ENCODE measurements at regions not wholly inside any gene's neighbourhood (a gene's known extent, or its start where the extent isn't known, plus 50 kb on each side); places are given as distances from the start of the nearest gene placed in this dataset.

DNA sequence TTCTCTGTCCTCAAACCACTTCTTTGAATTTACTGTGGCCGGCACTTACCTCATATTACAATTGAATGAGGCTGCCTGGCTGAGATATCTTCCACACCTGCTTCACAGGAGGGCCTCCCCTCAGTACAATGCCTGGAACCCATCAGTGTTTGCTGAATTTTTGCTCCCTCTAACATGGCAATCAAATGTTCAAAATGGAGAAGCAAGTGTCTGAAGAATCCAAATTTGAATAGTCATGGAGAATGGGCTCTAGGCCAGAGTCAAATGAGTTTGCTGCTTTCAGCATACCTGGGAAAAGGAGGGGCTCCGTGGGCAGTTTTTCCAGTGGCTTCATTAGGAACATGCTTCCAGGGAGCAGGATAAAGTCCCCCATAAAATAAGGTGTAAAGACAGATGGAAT, 564.8 kb downstream of the UTRN start:
- no peak overlapping the region for H3K27ac ChIP-seq
- TF ChIP-seq, protein P1, sequence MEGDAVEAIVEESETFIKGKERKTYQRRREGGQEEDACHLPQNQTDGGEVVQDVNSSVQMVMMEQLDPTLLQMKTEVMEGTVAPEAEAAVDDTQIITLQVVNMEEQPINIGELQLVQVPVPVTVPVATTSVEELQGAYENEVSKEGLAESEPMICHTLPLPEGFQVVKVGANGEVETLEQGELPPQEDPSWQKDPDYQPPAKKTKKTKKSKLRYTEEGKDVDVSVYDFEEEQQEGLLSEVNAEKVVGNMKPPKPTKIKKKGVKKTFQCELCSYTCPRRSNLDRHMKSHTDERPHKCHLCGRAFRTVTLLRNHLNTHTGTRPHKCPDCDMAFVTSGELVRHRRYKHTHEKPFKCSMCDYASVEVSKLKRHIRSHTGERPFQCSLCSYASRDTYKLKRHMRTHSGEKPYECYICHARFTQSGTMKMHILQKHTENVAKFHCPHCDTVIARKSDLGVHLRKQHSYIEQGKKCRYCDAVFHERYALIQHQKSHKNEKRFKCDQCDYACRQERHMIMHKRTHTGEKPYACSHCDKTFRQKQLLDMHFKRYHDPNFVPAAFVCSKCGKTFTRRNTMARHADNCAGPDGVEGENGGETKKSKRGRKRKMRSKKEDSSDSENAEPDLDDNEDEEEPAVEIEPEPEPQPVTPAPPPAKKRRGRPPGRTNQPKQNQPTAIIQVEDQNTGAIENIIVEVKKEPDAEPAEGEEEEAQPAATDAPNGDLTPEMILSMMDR (conservative IDR thresholded peaks at IDR 0.05): no peak

DNA sequence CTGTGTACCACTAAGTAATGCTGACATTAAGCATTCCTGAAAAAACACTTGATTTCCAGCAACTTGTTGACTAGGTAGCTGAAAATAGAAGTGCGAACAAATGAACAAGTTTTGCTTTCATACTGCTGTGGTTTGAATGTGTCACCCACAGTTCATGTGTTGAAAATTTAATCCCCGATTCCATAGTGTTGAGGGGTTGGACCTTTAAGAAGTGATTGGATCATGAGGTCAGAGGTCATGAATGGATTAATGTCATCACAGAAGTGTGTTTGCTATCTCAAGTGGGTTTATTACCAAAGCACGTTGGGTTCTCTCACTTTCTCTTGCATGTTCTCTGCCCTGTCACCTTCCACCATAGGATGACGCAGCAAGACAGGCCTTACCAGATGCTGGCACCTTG, 568.5 kb downstream of the UTRN start:
- no peak overlapping the region for H3K27ac ChIP-seq
- TF ChIP-seq, protein P1 (conservative IDR thresholded peaks at IDR 0.05): no peak

GRCh38 chr6:144854654-144855053, 569.5 kb downstream of the UTRN start:
- H3K27ac ChIP-seq: no peak overlapping the region

GRCh38 chr6:144855375-144855774, 570.2 kb downstream of the UTRN start:
- no peak overlapping the region for H3K27ac ChIP-seq
- TF ChIP-seq, protein P1 (conservative IDR thresholded peaks at IDR 0.05): no peak

More at GRCh38 chr6:144854654-144855053, 569.5 kb downstream of the UTRN start:
- TF ChIP-seq, protein P1 (conservative IDR thresholded peaks at IDR 0.05): no peak

DNA sequence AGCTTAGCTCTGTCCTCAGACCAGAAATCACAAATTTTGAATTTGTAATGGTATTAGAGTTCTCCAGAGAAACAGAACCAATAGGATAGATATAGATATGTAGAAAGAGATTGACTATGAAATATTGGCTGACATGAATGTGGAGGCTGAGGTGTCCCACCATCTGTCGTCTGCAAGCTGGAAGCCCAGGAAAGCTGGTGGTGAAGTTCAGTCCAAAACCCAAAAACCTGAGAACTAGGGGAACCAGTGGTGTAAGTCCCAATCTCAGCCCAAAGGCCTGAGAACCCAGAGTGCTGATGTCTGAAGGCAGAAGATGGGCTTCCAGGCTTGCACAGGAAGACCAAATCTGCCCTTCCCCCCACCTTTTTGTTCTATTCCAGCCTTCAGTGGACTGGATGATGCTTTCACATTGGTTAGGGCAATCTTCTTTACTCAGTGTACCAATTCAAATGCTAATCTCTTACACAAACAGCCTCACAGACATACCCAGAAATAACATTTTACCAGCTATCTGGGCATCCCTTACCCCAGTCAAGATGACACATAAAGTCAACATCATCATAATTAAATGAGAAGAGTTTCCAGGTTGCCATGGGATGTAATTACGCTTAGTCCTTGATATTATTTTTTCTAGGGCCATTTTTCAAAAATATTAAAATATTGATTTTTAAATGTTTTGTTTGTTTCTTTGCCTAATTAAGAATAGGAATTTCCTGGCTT, 570.8 kb downstream of the UTRN start:
- TF ChIP-seq, protein P1 (conservative IDR thresholded peaks at IDR 0.05): no peak
- H3K27ac ChIP-seq: no peak overlapping the region

GRCh38 chr6:144856622-144857021, 571.5 kb downstream of the UTRN start:
- TF ChIP-seq, protein P1 (conservative IDR thresholded peaks at IDR 0.05): no peak

GRCh38 chr6:144857086-144857485, 572.0 kb downstream of the UTRN start:
- TF ChIP-seq, protein P1 (conservative IDR thresholded peaks at IDR 0.05): no peak
- no peak overlapping the region for H3K27ac ChIP-seq

More at GRCh38 chr6:144856622-144857021, 571.5 kb downstream of the UTRN start:
- no peak overlapping the region for H3K27ac ChIP-seq

All from VCaP (cell line).